Neural cell (in vitro differentiated cells): ENCODE measurements at regions not wholly inside any gene's neighbourhood (a gene's known extent, or its start where the extent isn't known, plus 50 kb on each side); places are given as distances from the start of the nearest gene placed in this dataset.

Experiments
- EP300 ChIP-seq: fragments of 450-650 bp; conservative IDR thresholded peaks from 2 replicates; pipeline ENCODE4 v1.6.1; 2014; ENCODE audit warnings: antibody characterized with exemption, mild to moderate bottlenecking, moderate library complexity; ENCODE audit not compliant: poor library complexity, severe bottlenecking
- EZH2 ChIP-seq: fragments of 200-600, 300-800 bp; shearing (Covaris generic), sonication (generic); IDR thresholded peaks from 2 replicates; pipeline ENCODE4 v1.6.1; 2014; ENCODE audit warnings: antibody characterized with exemption, low read length, borderline replicate concordance, mild to moderate bottlenecking; ENCODE audit not compliant: insufficient read depth, poor library complexity, severe bottlenecking
- POLR2AphosphoS5 ChIP-seq: IDR thresholded peaks from 2 replicates; pipeline ENCODE4 v1.6.1; 2012
- RAD21 ChIP-seq: fragments of 450-650 bp; conservative IDR thresholded peaks from 2 replicates; pipeline ENCODE4 v1.6.1; 2014; ENCODE audit warnings: antibody characterized with exemption, mild to moderate bottlenecking, moderate library complexity
- TAF1 ChIP-seq: IDR thresholded peaks from 2 replicates; pipeline ENCODE4 v1.6.1; 2012; ENCODE audit warnings: low read depth
- TF ChIP-seq, protein P1 (sequence below): fragments of 450-650 bp; IDR thresholded peaks from 2 replicates; pipeline ENCODE4 v1.5.1; 2014; ENCODE audit warnings: antibody characterized with exemption, mild to moderate bottlenecking, moderate library complexity; ENCODE audit not compliant: poor library complexity, severe bottlenecking

DNA sequence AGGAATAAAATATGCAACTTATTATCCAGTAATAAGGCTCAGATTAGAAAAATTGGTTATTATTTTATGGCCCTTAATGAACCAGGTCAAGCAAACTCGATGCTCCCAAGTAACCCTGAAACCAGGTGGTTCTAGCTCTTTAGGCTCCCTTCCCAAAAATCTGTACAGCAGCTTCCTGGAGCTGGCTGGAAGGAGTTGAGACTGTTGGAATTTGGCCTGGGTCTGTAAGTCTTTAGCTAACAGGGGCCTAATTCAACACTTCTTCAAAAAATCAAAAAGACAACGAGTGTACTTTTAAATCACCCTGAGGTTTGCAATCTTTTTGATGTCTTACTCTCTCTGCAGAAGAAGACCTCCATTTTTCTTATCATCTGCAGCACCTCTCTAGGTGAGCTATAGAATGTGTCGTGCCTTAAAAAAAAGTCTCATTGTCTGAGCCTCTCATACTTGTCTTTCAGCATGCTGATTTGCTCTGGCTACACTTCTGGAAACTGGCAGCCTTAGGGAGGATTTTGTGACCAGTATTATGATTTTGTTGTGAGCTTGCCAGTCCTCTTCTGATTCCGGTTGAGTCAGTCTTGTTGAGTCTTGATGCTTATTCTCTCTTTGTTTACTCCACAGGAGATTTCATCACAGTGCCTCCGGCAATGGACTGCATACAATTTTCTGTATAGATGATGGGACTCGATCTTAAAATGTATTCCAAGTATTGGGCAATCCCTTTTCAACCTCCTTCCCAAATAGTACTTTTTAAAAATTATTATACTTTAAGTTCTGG is 235.0 kb upstream of the KBTBD8 start:
- TF ChIP-seq EP300 (no peak), RAD21 (no peak), POLR2AphosphoS5 (no peak), EZH2 (no peak), TAF1 (no peak)
- TF ChIP-seq, protein P1, sequence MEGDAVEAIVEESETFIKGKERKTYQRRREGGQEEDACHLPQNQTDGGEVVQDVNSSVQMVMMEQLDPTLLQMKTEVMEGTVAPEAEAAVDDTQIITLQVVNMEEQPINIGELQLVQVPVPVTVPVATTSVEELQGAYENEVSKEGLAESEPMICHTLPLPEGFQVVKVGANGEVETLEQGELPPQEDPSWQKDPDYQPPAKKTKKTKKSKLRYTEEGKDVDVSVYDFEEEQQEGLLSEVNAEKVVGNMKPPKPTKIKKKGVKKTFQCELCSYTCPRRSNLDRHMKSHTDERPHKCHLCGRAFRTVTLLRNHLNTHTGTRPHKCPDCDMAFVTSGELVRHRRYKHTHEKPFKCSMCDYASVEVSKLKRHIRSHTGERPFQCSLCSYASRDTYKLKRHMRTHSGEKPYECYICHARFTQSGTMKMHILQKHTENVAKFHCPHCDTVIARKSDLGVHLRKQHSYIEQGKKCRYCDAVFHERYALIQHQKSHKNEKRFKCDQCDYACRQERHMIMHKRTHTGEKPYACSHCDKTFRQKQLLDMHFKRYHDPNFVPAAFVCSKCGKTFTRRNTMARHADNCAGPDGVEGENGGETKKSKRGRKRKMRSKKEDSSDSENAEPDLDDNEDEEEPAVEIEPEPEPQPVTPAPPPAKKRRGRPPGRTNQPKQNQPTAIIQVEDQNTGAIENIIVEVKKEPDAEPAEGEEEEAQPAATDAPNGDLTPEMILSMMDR, result no peak
